ENCODE measurements at regions not wholly inside any gene's neighbourhood (a gene's known extent, or its start where the extent isn't known, plus 50 kb on each side); places are given as distances from the start of the nearest gene placed in this dataset.

GRCh38 chr3:24886501-24886900, 391.9 kb upstream of the THRB start:
- TF ChIP-seq, protein P1, sequence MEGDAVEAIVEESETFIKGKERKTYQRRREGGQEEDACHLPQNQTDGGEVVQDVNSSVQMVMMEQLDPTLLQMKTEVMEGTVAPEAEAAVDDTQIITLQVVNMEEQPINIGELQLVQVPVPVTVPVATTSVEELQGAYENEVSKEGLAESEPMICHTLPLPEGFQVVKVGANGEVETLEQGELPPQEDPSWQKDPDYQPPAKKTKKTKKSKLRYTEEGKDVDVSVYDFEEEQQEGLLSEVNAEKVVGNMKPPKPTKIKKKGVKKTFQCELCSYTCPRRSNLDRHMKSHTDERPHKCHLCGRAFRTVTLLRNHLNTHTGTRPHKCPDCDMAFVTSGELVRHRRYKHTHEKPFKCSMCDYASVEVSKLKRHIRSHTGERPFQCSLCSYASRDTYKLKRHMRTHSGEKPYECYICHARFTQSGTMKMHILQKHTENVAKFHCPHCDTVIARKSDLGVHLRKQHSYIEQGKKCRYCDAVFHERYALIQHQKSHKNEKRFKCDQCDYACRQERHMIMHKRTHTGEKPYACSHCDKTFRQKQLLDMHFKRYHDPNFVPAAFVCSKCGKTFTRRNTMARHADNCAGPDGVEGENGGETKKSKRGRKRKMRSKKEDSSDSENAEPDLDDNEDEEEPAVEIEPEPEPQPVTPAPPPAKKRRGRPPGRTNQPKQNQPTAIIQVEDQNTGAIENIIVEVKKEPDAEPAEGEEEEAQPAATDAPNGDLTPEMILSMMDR (conservative IDR thresholded peaks at IDR 0.05; ENCODE audit: low read depth), result no peak
- no peak overlapping the region for H3K27ac ChIP-seq
- ChIA-PET CTCF (interaction anchor here (0.7 kb wide), 1 partner anchor 12 kb away, joined by 3 read pairs; no protein-coding TSS in a partner anchor), POLR2A (ENCODE audit: low non-redundant PET) (no interaction called here)
- DNase-seq (ENCODE audit: low spot score), result no peak

DNA sequence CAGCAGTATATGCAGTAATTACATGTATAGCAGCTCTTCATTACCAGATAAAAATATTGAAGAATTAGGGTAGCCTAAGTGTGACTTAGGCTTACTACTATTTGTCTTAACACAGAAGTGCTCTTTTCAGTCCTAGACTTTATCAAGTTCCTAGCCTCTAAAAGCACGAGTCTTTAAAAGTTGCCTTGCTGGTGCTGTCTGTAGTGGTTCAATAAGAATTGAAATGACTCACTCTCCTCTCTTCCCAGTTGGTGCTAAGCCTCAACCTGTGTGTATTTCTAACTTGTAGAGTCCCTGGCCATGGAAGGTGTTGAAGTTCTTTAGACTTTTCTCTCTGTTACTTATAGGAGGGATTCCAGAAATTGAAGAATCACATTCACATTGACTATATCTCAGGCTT, 395.4 kb upstream of the THRB start:
- ChIA-PET POLR2A (ENCODE audit: low non-redundant PET) (no interaction called here), CTCF (interaction anchor here (0.5 kb wide), 1 partner anchor 572 kb away, joined by 3 read pairs; no protein-coding TSS in a partner anchor)
- TF ChIP-seq, protein P1 (conservative IDR thresholded peaks at IDR 0.05; ENCODE audit: low read depth), result no peak
- DNase-seq (ENCODE audit: low spot score), result no peak
- H3K27ac ChIP-seq, result no peak overlapping the region

- ChIA-PET POLR2A (ENCODE audit: low non-redundant PET) (no interaction called here), CTCF (interaction anchor here (0.6 to 1.2 kb wide), 2 partner anchors 13 to 555 kb away, joined by 3 to 4 read pairs; no protein-coding TSS in a partner anchor)
- no peak overlapping the region for H3K27ac ChIP-seq
Measured at GRCh38 chr3:24899373-24899772, 404.7 kb upstream of the THRB start.

GRCh38 chr3:24899901-24900603, 405.4 kb upstream of the THRB start:
- TF ChIP-seq, protein P1 (conservative IDR thresholded peaks at IDR 0.05; ENCODE audit: low read depth), result no peak
- no peak for DNase-seq (ENCODE audit: low spot score)
- ChIA-PET CTCF (interaction anchor here (0.6 kb wide), 1 partner anchor 555 kb away, joined by 4 read pairs; no protein-coding TSS in a partner anchor), POLR2A (ENCODE audit: low non-redundant PET) (no interaction called here)
- H3K27ac ChIP-seq, result no peak overlapping the region

More at GRCh38 chr3:24899373-24899772, 404.7 kb upstream of the THRB start:
- TF ChIP-seq, protein P1 (conservative IDR thresholded peaks at IDR 0.05; ENCODE audit: low read depth), result no peak
- DNase-seq (ENCODE audit: low spot score), result no peak

- TF ChIP-seq, protein P1 (conservative IDR thresholded peaks at IDR 0.05; ENCODE audit: low read depth), result no peak
- DNase-seq (ENCODE audit: low spot score), result no peak
- H3K27ac ChIP-seq, result no peak overlapping the region
- ChIA-PET CTCF (no interaction called here), POLR2A (ENCODE audit: low non-redundant PET) (no interaction called here)
Measured at GRCh38 chr3:24905266-24905665, 410.6 kb upstream of the THRB start.

DNA sequence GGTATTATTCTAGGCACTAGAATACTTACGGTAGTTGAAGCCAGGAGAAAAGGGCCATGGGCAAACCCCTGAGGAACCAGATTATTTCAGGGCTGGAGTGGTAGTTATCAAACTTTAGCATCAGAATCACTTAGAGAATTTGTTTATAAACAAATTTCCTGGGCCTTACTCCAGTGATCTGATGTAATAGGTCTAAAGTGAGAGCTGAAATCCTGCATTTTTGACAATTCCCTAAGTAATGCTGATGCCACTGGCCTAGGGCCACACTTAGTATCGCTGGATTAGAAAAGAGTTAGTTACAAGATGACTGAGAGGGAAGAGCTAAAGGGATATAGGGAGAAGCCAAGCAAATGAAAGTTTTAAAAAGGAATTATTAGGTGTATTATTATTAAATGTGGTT, 412.5 kb upstream of the THRB start:
- TF ChIP-seq, protein P1 (conservative IDR thresholded peaks at IDR 0.05; ENCODE audit: low read depth), result no peak

More for the DNA sequence above, 412.5 kb upstream of the THRB start:
- DNase-seq (ENCODE audit: low spot score), result no peak
- CTCF ChIA-PET, result no interaction called here
- POLR2A ChIA-PET (ENCODE audit: low non-redundant PET), result no interaction called here
- H3K27ac ChIP-seq, result no peak overlapping the region

Data from RWPE1 (cell line).